ENCODE measurements at regions not wholly inside any gene's neighbourhood (a gene's known extent, or its start where the extent isn't known, plus 50 kb on each side); places are given as distances from the start of the nearest gene placed in this dataset.

DNA sequence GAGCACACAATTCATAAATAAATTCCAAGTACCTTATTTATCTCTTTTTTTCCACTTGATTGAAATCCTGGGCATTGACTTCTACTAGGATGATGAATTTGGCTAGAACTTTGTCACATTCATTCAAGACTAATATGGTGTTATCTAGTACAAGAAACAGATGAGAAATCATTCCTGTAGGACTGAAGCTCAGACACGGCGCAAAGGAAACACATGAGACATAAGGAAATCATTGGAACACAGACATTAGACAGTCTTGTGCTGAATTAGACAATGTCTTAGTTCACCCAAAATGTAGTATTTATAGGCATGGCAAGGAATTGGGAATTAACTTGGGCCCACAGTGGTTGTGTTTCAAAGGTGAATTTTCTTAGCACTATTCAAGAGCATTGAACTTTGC, 305.7 kb downstream of the SETD4 start:
- no peaks in the 10 kb centered on the region for H3K36me3 Mint-ChIP-seq (ENCODE audit: insufficient read depth, unreplicated experiment)
- BruUV-seq (replicated peaks): no TSS peak

DNA sequence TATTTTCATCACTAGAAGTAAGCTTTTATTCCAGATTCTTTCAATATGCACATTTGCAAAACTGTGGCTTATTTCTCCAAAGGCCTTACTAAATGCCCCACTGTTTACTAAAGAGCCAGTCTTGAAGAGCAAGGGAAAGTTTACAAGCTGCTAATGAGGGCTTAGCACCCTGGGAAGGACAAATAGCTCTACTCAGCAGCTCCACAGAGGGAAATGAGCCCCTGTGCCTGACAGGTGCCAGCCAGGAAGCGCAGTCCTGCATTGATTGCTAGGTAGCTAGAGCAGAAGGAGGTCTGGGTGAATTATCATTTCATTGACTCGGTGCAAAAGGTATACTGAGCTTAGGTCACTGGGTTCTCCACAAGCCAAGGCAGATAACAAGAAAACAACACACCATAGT, 307.0 kb downstream of the SETD4 start:
- Mint-ChIP-seq H3K4me3 (ENCODE audit: unreplicated experiment) (no peak overlapping the region), H3K36me3 (ENCODE audit: insufficient read depth, unreplicated experiment) (no peaks in the 10 kb centered on the region), H3K4me1 (ENCODE audit: insufficient read depth, unreplicated experiment) (no peaks in the 10 kb centered on the region), H3K27me3 (ENCODE audit: insufficient read depth, unreplicated experiment) (peaks cover 27% of the 10 kb centered on the region), H3K9me3 (ENCODE audit: unreplicated experiment) (no peaks in the 10 kb centered on the region), H3K27ac (ENCODE audit: low read depth, unreplicated experiment) (no peak overlapping the region)
- no TSS peak for BruUV-seq (replicated peaks)
- intact Hi-C loops (cut with micrococcal nuclease): no loop called here
- no peak for TF ChIP-seq CTCF (IDR thresholded peaks at IDR 0.05; ENCODE audit: unreplicated experiment)
- ChIA-PET CTCF (no interaction called here), POLR2A (interaction anchor here (1.2 kb wide), 1 partner anchor 11 kb away, joined by 3 read pairs; no protein-coding TSS in a partner anchor)
- DNase-seq (ENCODE audit: unreplicated experiment): no peak

More for the DNA sequence above, 305.7 kb downstream of the SETD4 start:
- Mint-ChIP-seq H3K4me3 (ENCODE audit: unreplicated experiment) (no peak overlapping the region), H3K4me1 (ENCODE audit: insufficient read depth, unreplicated experiment) (no peaks in the 10 kb centered on the region), H3K9me3 (ENCODE audit: unreplicated experiment) (no peaks in the 10 kb centered on the region), H3K27me3 (ENCODE audit: insufficient read depth, unreplicated experiment) (peaks cover 39% of the 10 kb centered on the region), H3K27ac (ENCODE audit: low read depth, unreplicated experiment) (no peak overlapping the region)
- DNase-seq (ENCODE audit: unreplicated experiment): no peak
- ChIA-PET POLR2A (interaction anchor here (0.5 kb wide), 1 partner anchor 211 kb away, joined by 3 read pairs; no protein-coding TSS in a partner anchor), CTCF (no interaction called here)
- TF ChIP-seq CTCF (IDR thresholded peaks at IDR 0.05; ENCODE audit: unreplicated experiment): no peak
- intact Hi-C loops (cut with micrococcal nuclease): no loop called here

DNA sequence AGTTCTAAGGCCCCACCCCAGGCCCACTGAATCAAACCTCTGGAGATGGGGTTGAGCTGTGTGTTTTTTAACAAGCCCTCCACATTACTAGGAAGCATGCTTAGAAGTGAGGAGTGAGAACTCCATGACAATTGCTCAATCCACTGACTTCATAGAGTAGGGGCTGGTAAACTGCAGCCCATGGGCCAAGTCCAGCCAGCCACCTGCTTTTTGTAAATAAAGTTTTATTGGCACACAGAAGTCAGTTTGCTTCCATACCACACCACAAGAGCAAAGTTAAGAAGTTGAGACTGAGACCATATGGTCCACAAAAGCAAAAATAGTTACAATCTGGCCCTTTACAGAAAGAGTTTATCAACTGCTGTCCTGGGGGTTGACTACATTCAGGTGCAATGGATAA, 309.2 kb downstream of the SETD4 start:
- CTCF ChIA-PET: no interaction called here
- Mint-ChIP-seq H3K4me1 (ENCODE audit: insufficient read depth, unreplicated experiment) (no peaks in the 10 kb centered on the region), H3K36me3 (ENCODE audit: insufficient read depth, unreplicated experiment) (no peaks in the 10 kb centered on the region), H3K4me3 (ENCODE audit: unreplicated experiment) (no peak overlapping the region), H3K9me3 (ENCODE audit: unreplicated experiment) (no peaks in the 10 kb centered on the region), H3K27ac (ENCODE audit: low read depth, unreplicated experiment) (no peak overlapping the region), H3K27me3 (ENCODE audit: insufficient read depth, unreplicated experiment) (peaks cover 16% of the 10 kb centered on the region)
- intact Hi-C loops (cut with micrococcal nuclease): no loop called here
- BruUV-seq (replicated peaks): no TSS peak
- no peak for DNase-seq (ENCODE audit: unreplicated experiment)
- POLR2A ChIA-PET: no interaction called here
- TF ChIP-seq CTCF (IDR thresholded peaks at IDR 0.05; ENCODE audit: unreplicated experiment): no peak

GRCh38 chr21:35749904-35750303, 310.4 kb downstream of the SETD4 start:
- CTCF ChIA-PET: interaction anchor here (1.0 to 1.2 kb wide), 2 partner anchors 15 to 41 kb away, joined by 3 read pairs; no protein-coding TSS in a partner anchor
- TF ChIP-seq CTCF (IDR thresholded peaks at IDR 0.05; ENCODE audit: unreplicated experiment): no peak
- H3K36me3 Mint-ChIP-seq (ENCODE audit: insufficient read depth, unreplicated experiment): no peaks in the 10 kb centered on the region
- no peak overlapping the region for H3K4me3 Mint-ChIP-seq (ENCODE audit: unreplicated experiment)
- DNase-seq (ENCODE audit: unreplicated experiment): no peak
- BruUV-seq (replicated peaks): no TSS peak
- no peak overlapping the region for H3K27ac Mint-ChIP-seq (ENCODE audit: low read depth, unreplicated experiment)
- H3K4me1 Mint-ChIP-seq (ENCODE audit: insufficient read depth, unreplicated experiment): peaks cover 9% of the 10 kb centered on the region
- POLR2A ChIA-PET: interaction anchor here (1.3 kb wide), 1 partner anchor 15 kb away, joined by 3 read pairs; no protein-coding TSS in a partner anchor
- H3K9me3 Mint-ChIP-seq (ENCODE audit: unreplicated experiment): no peaks in the 10 kb centered on the region
- peaks cover 4% of the 10 kb centered on the region for H3K27me3 Mint-ChIP-seq (ENCODE audit: insufficient read depth, unreplicated experiment)
- intact Hi-C loops (cut with micrococcal nuclease): no loop called here

All from MCF 10A (cell line).